Activated T-cell treated with anti-CD3 and anti-CD28 coated beads, Interleukin-2, amount 50 U/mL, for 48 hours (primary cell): ENCODE measurements at regions not wholly inside any gene's neighbourhood (a gene's known extent, or its start where the extent isn't known, plus 50 kb on each side); places are given as distances from the start of the nearest gene placed in this dataset.
A peak's percentile ranks its signal among the peaks of the same experiment; 100 is the strongest.
"Not testable (repeated sequence)": the region's sequence is repeated elsewhere in the genome, so short reads cannot be mapped to it uniquely, and the experiment has no call there.

Experiments
- DNase-seq, 2 experiments: peaks; one replicate each; pipeline ENCODE4 v3.0.0-alpha.2; 2020

DNA sequence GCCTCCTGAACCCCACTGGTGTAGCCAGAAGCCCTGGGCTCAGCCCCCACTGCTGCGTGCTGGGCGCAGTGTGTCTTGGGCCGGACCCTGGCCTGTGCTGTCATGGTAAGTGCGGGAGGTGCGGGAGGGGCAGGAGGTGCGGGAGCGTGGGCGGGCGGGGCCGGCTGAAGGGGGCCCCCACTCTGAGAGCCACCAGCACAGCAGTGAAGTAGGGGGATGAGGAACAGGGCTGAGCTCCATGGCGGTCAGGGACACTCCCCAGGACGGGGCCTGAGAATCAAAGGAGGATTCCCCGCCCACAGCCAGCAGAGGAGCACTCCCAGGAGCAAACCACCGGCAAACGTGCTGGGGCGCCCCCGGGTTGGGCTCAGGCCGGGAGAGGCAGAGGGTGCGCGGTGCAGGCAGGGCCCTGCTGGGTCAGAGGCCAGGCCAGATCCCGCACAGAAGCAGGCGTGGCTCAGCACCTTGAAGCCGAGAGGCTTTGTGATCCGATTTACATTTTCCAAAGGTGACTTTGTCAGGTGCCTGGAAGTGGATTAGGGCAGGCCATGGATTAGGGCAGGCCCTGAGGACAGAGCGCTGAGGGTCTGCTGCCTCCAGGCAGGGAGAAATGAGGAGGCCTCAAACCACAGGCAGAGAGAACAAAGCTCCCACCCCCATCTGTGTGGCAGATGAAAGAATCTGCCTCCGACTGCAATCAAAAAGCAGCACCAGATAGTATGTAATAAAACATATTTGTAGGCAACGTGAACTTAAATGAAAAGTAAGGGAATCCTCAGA lies 152.0 kb upstream of the RAB6C start:
- no peak for DNase-seq

- no peak for DNase-seq
Observed at GRCh38 chr2:129828792-129829191, 150.7 kb upstream of the RAB6C start.

DNA sequence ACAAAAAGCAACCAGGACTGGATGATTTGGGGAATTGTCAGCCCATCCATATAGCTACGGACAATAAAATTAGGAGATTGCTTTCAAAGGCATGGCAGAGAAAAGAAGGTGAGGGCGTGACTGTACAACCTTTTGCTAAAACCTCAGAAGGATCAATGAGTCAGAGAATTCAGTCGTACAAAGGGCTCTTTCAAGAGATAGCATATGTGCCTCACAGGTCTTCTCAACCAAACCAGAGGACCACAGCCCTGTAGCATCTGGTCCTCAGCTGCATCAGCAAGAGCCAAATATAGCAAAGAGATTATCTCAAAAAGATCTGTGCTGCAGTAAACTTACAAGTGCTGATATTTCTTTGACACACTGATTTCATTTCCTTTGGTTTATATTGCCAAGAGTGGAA lies 149.9 kb upstream of the RAB6C start:
- DNase-seq: no peak

GRCh38 chr2:129831018-129831417 lies 148.4 kb upstream of the RAB6C start:
- DNase-seq: no peak

DNA sequence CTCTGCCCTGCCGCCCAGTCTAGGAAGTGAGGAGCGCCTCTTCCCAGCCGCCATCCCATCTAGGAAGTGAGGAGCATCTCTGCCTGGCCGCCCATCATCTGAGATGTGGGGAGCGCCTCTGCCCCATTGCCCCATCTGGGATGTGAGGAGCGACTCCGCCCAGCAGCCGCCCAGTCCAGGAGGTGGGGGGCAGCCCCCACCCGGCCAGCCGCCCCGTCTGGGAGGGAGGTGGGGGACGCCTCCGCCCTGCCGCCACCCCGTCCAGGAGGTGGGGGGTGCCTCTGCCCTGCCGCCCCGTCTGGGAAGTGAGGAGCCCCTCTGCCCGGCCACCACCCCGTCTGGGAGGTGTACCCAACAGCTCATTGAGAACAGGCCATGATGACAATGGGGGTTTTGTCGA lies 146.0 kb upstream of the RAB6C start:
- not testable (repeated sequence) for DNase-seq

DNA sequence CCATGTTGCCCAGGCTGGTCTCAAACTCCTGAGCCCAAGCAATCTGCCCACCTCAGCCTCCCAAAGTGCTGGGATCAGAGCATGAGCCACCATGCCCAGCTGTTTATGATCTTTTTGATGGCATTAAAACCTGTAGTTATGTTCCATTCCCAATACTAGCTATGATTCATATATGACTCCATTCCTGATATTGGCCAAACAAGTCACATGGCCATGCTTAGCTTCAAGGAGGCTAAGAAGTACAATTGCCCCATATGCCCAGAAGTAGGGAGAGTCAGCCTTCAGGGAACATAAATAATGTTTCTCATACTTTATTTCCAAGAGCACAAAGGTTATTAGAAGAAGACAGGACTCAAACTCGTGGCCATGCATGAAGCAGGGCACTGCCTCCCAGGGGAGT lies 132.4 kb upstream of the RAB6C start:
- no peak for DNase-seq

DNA sequence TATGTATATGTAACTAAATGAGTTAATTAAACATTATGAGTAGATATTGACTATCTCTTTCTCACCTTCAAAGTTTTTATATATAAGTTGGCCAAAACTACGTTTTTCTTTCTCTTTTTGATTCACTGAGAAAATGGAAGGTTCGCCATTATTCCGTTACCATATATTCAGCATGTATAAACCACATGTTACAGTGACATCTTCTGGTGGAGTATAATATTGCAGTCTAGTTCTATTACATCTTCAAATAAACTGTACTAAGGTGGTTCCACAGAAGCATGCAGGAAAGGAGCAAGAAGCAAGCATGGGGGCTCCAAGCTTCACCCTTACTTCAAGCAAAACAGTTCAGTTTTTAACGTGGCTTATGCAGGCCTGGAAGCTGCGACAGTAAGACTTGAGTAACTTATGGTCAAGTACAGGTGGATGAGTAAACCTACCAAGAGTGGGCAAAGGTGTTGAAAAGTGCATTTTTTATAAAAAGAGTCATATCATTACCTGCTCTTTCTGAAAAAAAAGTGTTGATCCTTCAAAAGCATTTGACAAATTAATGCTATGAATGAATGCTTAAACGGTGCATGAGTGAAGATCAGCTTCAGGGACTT lies 129.8 kb upstream of the RAB6C start:
- DNase-seq: no peak

- no peak for DNase-seq
Observed at GRCh38 chr2:129857200-129857599, 122.3 kb upstream of the RAB6C start.

GRCh38 chr2:129859175-129859574 lies 120.3 kb upstream of the RAB6C start:
- DNase-seq: no peak

DNA sequence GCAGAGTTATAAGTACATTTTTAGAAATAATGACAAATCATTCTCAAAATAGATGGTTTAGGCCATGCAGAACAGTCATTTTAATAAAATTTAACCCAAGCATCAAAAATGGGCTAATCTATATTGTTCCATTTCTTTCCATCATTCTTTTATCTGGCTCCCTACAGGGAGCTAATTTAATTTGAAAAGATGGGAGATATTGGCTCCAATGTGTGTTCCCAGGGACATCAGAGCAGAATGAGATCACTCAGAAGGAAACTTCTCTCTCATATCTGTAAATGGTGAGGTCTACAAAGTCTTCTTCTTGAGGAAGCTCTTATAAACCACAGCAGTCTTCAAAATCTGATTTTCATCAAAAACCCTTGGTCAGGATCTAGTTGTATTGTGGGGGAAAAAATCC lies 119.4 kb upstream of the RAB6C start:
- DNase-seq: no peak

DNA sequence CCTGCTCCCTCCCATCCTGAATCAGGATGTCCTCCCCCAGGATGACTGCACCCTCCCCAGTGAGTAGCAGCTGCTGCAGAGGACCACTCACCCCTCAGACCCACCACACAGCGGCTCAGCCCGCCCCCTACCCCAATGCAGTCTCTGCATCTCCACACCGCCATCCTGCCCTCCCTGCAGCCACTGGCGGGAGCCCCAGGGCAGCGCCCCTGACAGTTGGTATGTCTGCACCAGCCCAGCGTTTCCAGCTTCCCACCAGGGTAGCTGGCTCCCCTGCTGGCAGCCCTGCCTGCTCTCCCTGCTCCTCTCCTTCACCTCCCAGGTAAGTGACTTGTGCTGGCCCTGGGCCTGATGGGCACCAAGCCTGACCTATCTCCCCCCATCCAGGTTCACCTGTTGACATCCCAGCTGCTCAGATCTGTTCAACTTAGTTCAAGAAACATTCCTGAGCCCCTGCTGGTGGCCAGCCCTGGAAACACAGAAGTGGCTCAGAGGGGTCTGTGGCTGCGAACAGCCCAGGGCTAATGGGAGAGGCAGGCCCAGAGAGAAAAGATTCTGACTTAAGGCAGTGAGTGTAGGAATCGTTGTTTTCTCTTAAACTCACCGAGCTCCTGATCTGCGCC lies 117.7 kb upstream of the RAB6C start:
- DNase-seq: no peak

DNA sequence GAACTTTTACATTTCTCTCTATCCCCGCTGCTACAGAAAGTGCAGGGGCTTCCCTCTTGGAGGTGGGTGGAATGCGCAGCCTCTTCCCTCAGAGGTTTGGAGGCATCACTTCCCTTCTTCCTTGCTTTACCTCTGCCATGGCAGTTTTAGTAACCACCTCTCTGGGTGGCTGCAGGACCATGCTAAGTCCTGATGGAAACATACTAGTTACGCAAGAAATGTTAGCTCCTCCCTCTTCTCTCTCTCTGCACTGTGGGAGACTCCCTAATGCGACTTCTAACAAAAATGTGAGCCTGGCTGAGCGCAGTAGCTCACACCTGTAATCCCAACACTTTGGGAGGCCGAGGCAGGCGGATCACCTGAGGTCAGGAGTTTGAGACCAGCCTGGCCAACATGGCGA lies 116.8 kb upstream of the RAB6C start:
- DNase-seq: no peak

GRCh38 chr2:129863350-129863749 lies 116.1 kb upstream of the RAB6C start:
- no peak for DNase-seq

- no peak for DNase-seq
Observed at GRCh38 chr2:129864719-129865118, 114.7 kb upstream of the RAB6C start.

GRCh38 chr2:129865976-129866375 lies 113.5 kb upstream of the RAB6C start:
- DNase-seq: no peak

DNA sequence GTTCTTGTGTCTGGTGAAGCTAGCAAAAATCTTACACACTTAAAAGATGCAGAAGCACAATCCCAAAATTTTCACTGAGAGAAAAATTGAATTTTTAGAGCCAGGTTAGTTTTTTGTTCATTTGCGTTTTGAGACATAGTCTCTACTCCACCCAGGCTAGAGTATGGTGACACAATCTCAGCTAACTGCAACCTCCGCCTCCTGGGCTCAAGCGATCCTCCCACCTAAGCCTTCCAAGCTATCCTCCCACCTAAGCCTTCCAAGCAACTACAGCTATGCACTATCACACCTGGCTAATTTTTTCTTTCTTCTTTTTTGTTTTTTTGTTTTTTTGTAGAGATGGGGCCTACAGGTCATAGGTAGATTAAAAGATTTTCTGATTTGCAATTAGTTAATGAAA lies 113.1 kb upstream of the RAB6C start:
- no peak for DNase-seq

- DNase-seq: no peak
Observed at GRCh38 chr2:129868151-129868550, 111.3 kb upstream of the RAB6C start.

- no peak for DNase-seq
Observed at GRCh38 chr2:129870685-129871241, 108.7 kb upstream of the RAB6C start.

DNA sequence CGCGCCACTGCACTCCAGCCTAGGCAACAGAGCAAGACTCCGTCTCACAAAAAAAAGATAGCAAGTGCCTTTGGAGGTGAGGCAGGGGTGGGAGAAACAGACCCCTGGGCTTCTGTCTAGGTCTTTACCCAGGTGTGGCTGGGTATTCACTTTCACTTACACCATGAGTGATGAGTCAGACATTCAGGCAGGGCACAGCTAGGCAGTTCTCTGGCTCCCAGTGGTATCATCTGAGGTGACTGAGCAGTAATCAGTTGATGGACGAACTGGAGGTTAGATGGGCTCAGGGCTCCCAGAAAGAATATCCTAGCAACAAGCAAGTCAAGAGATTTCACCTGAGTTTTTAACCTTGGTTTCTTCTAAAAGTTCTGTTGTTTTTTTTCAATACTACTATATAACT lies 107.0 kb upstream of the RAB6C start:
- no peak for DNase-seq

- DNase-seq: no peak
Observed at GRCh38 chr2:129876541-129876940, 102.9 kb upstream of the RAB6C start.

DNA sequence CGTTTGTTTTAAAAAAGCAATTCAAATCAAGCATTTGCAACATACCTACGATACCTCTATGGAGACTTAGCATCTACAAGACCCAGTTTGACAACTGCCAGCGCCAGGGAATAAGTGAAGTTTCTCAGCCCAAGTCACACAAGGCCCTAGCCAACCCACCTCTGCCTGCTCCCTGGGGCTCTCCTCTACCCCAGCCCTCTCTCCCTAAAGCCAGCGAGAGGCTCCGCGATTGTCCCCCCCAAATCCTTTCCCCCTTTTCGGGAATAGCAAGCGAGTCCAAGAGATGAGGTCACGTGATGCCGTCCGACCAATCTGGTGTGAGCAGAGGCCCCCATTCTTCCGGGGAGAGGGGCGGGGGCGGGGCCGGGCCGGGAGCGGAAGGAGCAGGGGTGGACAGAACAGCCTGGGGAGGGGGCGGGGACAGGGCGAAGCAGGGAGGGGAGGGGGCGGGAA lies 102.2 kb upstream of the RAB6C start:
- DNase-seq: peak; percentile 87 to 89

DNA sequence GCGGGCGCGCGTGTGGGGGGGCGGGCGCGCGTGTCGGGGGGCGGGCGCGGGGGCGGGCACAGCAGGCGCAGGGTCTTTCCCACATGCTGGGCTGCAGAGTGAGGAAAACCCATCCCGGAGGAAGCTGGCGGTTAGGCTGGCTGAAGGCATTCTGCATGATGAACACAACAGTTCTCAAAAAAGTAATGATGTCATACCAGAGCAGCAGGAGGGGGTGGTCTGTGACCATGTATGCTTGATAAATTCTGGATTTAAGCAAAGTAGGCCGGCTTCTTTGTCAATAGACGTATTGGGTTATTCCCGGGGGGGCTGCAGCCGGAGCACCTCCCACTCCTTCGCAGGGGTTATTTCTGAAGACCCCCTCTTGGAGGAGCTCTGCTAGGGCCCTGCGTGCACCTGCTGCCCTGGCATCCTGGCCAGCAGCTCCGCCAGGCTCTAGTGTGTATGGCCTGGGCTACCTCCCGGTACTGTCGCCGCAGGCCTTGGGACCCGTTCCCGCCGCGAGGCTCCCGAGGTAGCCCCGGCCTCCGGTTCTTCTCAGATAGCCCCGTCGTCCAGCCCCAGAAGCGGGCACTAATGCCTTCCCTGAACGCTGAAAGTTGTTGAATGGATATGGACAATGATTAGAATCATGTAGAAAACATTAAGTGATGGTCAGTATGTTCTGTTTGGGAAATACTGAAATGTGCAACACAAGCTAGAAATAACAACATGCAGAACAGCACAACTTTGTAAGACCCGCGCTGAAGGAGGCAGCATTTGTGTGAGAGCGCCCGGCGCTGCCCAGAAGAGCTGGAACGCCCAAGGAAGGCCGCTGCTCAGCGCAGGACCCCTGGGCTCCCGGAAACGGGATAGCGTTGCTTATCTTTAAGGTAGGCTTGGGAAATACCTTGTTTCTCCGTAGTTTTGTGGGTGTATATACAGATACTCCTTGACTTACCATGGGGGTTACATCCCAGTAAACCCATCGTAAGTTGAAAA lies 101.4 kb upstream of the RAB6C start:
- DNase-seq: peak in 1 of 2 experiments; percentile 33
